GM20000 (cell line): ENCODE measurements at regions not wholly inside any gene's neighbourhood (a gene's known extent, or its start where the extent isn't known, plus 50 kb on each side); places are given as distances from the start of the nearest gene placed in this dataset.

Experiments used
- DNase-seq: peaks from one replicate; pipeline ENCODE4 v3.0.0; 2012; ENCODE audit warnings: low spot score
- TF ChIP-seq, protein P1 (sequence below): IDR thresholded peaks from 2 replicates; pipeline ENCODE4 v1.5.1; 2012; ENCODE audit warnings: mild to moderate bottlenecking, control low read depth; ENCODE audit errors: extremely low read depth, missing control alignments

DNA sequence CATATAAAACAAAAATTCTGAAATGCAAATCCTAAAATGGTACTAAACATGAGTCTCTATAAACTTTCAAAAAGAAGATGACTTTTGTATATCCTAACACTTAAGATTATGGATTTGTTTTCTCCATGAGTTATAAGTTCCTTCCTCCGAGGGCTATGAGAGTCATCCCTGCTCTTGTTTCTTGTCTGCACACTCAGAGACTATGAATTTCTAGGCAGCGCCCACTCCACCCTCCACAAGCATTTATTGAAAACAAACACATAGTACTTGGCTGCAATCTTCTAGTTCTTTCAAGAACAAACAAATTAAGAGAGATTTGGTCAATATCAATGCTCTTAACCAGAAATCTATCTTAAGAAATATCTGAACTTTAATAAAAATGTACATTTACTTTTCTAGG lies 211.7 kb downstream of the DKK1 start:
- DNase-seq, result no peak

DNA sequence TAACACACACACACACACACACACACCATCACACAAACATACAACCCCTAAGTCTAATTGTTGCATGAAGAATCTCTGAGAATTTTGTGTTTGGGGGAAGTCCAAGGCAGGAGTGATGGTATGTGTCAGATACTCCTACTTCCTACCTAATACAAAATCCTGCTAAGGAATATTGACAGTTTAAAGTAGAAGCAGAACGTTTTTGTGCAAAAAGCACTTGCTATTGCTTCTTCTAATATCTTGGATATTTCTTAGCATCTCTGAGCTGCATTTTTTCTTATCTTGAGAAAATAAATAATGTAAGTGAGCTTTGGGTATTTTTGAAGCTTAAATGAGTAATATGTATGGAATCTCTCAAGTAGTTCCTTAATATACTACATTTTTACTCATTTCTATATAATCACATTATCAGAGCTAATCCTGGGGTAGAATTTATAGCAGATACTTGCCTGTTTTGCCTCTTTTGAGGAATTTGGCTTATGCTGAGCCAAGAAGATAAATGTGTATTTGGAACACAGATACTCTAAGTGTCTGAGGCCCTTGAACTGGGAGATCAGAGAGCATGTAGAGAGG lies 212.3 kb downstream of the DKK1 start:
- TF ChIP-seq, protein P1, sequence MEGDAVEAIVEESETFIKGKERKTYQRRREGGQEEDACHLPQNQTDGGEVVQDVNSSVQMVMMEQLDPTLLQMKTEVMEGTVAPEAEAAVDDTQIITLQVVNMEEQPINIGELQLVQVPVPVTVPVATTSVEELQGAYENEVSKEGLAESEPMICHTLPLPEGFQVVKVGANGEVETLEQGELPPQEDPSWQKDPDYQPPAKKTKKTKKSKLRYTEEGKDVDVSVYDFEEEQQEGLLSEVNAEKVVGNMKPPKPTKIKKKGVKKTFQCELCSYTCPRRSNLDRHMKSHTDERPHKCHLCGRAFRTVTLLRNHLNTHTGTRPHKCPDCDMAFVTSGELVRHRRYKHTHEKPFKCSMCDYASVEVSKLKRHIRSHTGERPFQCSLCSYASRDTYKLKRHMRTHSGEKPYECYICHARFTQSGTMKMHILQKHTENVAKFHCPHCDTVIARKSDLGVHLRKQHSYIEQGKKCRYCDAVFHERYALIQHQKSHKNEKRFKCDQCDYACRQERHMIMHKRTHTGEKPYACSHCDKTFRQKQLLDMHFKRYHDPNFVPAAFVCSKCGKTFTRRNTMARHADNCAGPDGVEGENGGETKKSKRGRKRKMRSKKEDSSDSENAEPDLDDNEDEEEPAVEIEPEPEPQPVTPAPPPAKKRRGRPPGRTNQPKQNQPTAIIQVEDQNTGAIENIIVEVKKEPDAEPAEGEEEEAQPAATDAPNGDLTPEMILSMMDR, result no peak
- DNase-seq, result no peak

More for the DNA sequence above, 211.7 kb downstream of the DKK1 start:
- TF ChIP-seq, protein P1, result no peak

- TF ChIP-seq, protein P1, result no peak
- no peak for DNase-seq
These were observed 218.7 kb downstream of the DKK1 start for GRCh38 chr10:52532650-52533290.

GRCh38 chr10:52533986-52534385 lies 219.9 kb downstream of the DKK1 start:
- no peak for DNase-seq
- TF ChIP-seq, protein P1, result no peak

DNA sequence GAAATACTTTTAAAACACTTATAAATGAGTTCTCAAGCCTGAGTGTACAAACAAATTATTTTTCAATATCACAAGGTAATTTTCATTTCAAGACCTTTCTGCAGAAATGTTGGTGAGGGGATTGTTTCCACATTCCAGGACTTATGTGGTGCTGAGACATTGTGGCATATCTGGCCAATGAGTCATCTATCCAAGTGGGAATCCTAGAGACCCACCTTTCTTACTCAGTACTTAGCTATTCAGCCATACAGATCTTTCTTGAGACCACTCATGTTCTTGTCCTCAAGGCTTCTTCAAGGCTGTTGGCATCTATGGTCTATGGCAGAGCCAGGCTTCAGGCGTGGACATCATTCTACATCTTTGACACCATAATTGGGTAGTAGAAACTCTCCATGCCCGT lies 225.4 kb downstream of the DKK1 start:
- no peak for DNase-seq
- TF ChIP-seq, protein P1, result no peak

- DNase-seq, result no peak
- TF ChIP-seq, protein P1, result no peak
These were observed 226.5 kb downstream of the DKK1 start for GRCh38 chr10:52540479-52540984.

DNA sequence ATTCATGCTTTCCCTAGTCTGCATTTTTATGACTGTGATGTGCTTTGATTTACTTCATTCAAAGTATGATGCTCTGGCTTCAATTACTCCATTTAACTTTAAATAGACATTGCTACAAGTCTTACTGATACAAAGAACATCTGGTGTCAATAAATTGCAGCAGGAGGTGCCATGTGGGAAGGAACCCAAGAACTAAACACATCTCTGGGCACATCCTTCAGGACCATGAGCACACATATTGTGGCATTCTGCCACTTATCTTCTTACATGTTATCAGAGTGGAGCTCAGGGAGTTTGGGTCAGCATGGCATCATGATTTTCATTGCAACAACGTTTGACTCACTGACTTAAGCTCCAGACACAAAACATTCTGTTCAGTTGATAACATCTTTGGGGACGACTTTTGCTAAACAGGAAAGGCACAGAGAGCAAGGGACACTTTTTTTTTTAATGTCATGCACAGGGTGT lies 227.0 kb downstream of the DKK1 start:
- DNase-seq, result no peak
- TF ChIP-seq, protein P1, result no peak
